ENCODE measurements at regions not wholly inside any gene's neighbourhood (a gene's known extent, or its start where the extent isn't known, plus 50 kb on each side); places are given as distances from the start of the nearest gene placed in this dataset.

DNA sequence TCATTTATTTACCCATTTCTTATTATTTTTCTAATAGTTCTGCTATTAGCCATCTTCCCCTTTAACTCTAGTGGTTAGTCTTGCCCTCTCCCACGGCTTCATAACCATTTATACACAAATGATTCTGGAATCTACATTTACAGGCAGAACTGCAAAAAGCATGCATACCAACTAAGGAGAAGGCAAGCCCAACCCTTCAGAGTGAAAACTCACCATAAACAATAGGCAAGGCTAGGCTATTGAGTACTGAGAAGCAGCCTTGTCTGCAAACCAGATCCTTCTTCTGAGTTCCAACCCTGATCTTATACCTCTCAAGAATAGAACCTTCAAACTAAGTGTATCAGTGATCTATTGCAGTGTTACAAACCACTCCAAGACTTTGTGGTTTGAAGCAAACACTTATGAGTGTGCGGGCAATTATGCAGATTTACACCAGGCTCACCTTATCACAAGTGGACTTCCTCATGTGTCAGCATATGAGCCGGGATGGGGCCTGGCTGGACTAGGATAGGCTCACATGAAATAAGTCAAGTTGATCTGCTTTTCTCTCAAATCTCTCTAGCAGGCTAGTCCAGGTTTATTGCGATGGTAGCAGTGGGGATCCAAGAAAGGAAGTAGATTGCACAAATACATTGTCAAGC is 896.9 kb upstream of the PHF14 start:
- TF ChIP-seq, protein P1, sequence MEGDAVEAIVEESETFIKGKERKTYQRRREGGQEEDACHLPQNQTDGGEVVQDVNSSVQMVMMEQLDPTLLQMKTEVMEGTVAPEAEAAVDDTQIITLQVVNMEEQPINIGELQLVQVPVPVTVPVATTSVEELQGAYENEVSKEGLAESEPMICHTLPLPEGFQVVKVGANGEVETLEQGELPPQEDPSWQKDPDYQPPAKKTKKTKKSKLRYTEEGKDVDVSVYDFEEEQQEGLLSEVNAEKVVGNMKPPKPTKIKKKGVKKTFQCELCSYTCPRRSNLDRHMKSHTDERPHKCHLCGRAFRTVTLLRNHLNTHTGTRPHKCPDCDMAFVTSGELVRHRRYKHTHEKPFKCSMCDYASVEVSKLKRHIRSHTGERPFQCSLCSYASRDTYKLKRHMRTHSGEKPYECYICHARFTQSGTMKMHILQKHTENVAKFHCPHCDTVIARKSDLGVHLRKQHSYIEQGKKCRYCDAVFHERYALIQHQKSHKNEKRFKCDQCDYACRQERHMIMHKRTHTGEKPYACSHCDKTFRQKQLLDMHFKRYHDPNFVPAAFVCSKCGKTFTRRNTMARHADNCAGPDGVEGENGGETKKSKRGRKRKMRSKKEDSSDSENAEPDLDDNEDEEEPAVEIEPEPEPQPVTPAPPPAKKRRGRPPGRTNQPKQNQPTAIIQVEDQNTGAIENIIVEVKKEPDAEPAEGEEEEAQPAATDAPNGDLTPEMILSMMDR (conservative IDR thresholded peaks at IDR 0.05; ENCODE audit: low read depth, low read length) = no peak
- H3K4me3 ChIP-seq (ENCODE audit: low read depth, low read length) = no peak overlapping the region
- DNase-seq (ENCODE audit: low read depth) = no peak

DNA sequence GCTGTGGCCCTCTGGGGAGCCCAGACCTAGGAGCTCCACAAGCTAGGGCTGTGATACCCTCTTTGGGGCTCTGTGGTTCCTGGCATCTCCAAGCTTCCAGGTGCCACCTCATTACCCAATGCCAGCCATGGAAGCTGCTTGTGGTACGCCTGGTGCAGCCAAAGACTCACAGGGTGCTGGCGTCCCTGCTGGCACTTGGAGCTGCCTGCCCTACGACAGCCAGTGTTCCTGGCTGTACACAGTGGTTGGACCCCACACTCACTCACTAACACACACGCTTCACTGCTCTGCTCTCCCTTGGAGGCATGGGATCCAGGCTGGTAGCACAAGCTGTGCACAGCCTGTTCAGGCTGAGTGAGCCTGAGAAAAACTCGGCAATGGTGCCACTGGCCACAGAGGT is 894.1 kb upstream of the PHF14 start:
- TF ChIP-seq, protein P1 (conservative IDR thresholded peaks at IDR 0.05; ENCODE audit: low read depth, low read length) = no peak
- DNase-seq (ENCODE audit: low read depth) = no peak
- H3K4me3 ChIP-seq (ENCODE audit: low read depth, low read length) = no peak overlapping the region

DNA sequence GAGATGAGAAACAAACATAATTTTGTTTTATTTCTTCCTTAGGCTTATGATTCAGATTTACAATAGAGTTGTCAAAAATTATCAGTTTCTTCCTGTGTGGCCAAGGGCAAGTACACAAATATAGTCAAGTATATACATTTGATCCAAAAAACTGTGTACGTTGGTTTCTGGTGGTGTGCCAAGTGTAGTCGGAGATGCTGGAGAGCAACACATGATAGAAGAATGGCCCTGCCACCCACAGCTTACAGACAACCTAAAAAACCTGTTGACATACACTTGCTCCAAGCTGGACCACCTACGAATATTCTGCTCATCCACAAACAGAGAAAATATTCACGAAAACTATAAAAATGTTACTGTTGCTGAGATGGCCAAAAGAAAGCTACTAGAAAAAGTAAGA is 890.8 kb upstream of the PHF14 start:
- TF ChIP-seq, protein P1 (conservative IDR thresholded peaks at IDR 0.05; ENCODE audit: low read depth, low read length) = no peak
- no peak for DNase-seq (ENCODE audit: low read depth)
- no peak overlapping the region for H3K4me3 ChIP-seq (ENCODE audit: low read depth, low read length)

DNA sequence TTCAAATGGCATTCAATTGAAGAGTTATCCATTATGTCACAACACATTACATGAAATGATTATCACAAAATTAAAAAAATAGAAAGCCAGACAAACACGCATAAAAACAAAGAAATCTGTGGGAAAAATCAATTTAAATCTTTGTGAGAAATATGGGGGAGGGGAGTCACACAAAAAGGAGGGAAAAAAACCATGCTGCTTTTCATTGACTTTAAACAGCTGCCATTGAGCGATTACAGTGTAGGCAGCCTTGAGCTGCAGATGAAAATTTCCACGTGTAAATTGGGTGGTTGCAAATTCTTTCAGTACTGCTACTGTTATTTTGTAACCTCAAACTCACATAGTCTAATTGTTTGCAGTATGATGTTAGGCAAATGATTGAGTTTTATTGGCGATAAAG is 889.9 kb upstream of the PHF14 start:
- DNase-seq (ENCODE audit: low read depth) = no peak
- no peak overlapping the region for H3K4me3 ChIP-seq (ENCODE audit: low read depth, low read length)
- TF ChIP-seq, protein P1 (conservative IDR thresholded peaks at IDR 0.05; ENCODE audit: low read depth, low read length) = no peak

DNA sequence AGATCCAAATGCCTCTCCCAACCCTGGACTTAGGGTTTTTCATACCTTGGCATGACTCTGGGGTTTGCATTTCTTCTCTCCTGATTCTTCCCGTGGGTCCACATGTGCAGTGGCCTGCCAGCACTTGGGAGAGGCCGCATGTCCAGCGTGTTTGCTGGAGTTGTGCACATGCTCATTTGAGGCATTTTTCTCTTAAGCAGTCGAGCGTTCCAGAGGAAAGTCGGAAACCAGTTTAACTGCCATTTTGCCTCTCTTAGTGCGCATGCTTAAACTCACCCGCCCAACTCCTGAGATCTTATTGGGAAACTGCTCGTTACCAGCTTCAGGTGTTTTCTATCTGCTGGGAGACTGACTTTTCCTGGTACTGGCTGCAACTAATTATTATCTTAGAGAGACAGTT is 888.4 kb upstream of the PHF14 start:
- DNase-seq (ENCODE audit: low read depth) = no peak
- H3K4me3 ChIP-seq (ENCODE audit: low read depth, low read length) = no peak overlapping the region
- TF ChIP-seq, protein P1 (conservative IDR thresholded peaks at IDR 0.05; ENCODE audit: low read depth, low read length) = no peak

DNA sequence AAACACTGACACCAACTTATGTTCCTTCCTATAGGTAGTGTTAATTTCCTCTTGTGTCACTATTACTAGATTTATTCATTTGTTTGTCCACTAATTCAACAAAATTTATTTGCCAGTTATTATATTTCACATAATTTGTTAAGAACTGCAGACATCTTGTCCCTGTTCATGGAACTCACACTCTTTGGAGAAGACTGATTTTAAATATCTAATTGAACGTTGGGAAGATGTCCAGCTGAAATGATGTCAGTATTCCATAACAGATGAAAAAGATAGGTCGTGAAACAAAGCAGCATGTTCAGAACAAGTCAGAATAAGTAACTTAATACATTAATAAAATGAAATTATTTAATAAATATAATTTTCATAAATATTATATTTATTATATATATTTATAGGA is 873.1 kb upstream of the PHF14 start:
- DNase-seq (ENCODE audit: low read depth) = no peak
- H3K4me3 ChIP-seq (ENCODE audit: low read depth, low read length) = no peak overlapping the region
- TF ChIP-seq, protein P1 (conservative IDR thresholded peaks at IDR 0.05; ENCODE audit: low read depth, low read length) = no peak

DNA sequence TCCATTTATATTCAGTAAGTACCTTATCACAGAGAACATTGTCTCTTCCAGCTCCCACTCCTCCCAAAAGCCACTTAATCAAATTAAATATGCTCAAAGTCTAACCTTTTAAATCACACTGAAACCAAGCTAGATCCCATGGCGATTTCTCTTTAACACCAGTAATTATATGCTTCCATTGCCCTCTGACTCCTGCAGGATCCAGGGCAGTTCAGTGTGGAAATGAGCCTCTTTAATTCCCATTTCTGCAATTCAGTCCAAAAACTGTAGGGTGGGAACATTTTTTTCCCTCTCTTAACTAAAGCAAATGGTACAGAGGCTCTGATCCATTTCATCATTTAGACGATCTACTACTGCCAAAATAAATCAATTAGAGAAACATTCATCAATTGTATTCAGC is 872.3 kb upstream of the PHF14 start:
- DNase-seq (ENCODE audit: low read depth) = no peak
- H3K4me3 ChIP-seq (ENCODE audit: low read depth, low read length) = no peak overlapping the region
- TF ChIP-seq, protein P1 (conservative IDR thresholded peaks at IDR 0.05; ENCODE audit: low read depth, low read length) = no peak

Data from choroid plexus epithelial cell (primary cell).